ENCODE measurements at regions not wholly inside any gene's neighbourhood (a gene's known extent, or its start where the extent isn't known, plus 50 kb on each side); places are given as distances from the start of the nearest gene placed in this dataset.
"Not testable (repeated sequence)": the region's sequence is repeated elsewhere in the genome, so short reads cannot be mapped to it uniquely, and the experiment has no call there.

DNA sequence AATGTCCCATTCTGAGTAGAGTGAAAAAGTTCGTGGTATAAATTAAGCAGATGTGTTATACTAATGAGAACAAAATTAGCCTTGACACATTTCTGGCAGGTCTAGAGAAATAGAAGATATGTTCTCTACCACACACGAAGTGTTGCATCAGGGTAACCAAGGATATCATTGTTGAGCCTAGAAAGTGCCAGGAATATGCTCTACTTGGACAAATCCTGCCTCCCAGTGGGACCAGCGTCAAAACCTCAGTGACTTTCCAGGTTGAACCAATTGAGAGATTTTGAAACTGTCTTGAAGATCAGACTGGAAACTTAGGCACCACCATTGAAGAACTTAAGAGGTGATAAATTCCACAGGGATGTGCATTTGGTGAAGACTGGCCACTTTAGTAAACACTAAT lies 115.9 kb downstream of the HPGD start:
- H3K4me3 Mint-ChIP-seq = no peak overlapping the region
- no peak for DNase-seq (ENCODE audit: low spot score in 2 of 2)
- no peaks in the 10 kb centered on the region for H3K9me3 Mint-ChIP-seq
- no peak for ATAC-seq
- H3K4me1 Mint-ChIP-seq = no peaks in the 10 kb centered on the region
- H3K36me3 Mint-ChIP-seq = no peaks in the 10 kb centered on the region
- no peak overlapping the region for H3K27ac Mint-ChIP-seq

DNA sequence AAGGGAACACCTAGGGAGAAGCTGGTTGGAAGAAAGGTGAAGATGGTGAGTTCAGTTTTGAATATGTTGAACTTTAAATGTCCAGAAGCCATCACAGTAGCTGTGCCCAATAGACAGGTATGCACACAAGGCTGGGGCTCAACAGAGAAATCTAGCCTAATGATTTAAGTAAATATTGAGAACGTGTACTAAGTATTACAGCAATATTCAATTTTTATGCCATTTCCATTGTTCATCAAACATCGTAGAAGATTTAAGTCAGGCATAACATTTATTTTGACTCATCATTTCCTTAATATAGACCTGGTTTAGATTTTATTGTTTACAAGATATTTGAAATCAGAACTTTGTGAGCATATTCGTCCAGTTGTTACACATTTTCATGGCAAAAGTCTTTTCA lies 116.4 kb downstream of the HPGD start:
- no peak overlapping the region for H3K27ac Mint-ChIP-seq

DNA sequence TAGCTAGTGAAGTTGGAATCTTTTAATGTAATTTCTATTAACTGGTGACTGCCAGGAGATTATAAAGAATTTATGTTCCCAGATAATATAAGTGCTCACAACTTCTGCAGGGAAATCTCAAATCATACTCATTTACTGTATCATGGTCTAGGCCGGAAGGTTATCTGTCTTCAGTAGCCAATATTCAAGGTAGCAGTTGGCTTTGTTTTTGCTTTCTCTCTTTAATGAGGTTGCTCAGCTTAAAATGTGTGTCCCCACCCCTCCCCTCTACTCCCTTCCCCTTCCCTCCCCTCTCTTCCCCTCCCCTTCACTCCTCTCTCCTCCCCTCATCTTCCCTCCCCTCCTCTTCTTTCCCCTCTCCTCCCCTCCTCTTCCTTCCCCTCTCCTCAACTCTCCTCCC lies 117.6 kb downstream of the HPGD start:
- no peaks in the 10 kb centered on the region for H3K36me3 Mint-ChIP-seq
- no peak overlapping the region for H3K27ac Mint-ChIP-seq
- H3K4me1 Mint-ChIP-seq = no peaks in the 10 kb centered on the region
- no peak overlapping the region for H3K4me3 Mint-ChIP-seq
- H3K9me3 Mint-ChIP-seq = no peaks in the 10 kb centered on the region
- DNase-seq (ENCODE audit: low spot score in 2 of 2) (no peak), ATAC-seq (no peak)

More for the DNA sequence above, 116.4 kb downstream of the HPGD start:
- no peaks in the 10 kb centered on the region for H3K4me1 Mint-ChIP-seq
- H3K4me3 Mint-ChIP-seq = no peak overlapping the region
- H3K9me3 Mint-ChIP-seq = no peaks in the 10 kb centered on the region
- no peaks in the 10 kb centered on the region for H3K36me3 Mint-ChIP-seq
- no peak for DNase-seq (ENCODE audit: low spot score in 2 of 2)
- no peak for ATAC-seq

DNA sequence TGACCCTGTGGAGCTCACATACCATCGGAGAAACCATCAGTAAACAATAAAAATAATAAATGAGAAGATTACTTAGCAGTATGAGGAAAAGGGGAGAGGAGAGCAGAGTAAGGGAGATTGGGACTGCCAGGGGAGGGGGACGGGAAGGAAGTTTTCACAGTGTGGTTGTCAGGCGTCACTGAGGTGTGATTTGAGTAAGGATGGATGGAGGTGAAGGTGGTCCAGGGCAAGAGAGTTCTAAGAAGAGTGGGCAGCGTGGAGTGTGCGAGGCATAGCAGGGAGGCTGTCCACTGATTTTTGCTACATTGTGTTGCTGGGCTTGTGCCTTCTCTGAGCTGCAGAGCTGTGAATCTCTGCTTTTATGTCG lies 119.1 kb downstream of the HPGD start:
- H3K36me3 Mint-ChIP-seq = no peaks in the 10 kb centered on the region
- H3K9me3 Mint-ChIP-seq = no peaks in the 10 kb centered on the region
- DNase-seq (ENCODE audit: low spot score in 2 of 2) (no peak), ATAC-seq (no peak)
- no peak overlapping the region for H3K4me3 Mint-ChIP-seq
- no peaks in the 10 kb centered on the region for H3K4me1 Mint-ChIP-seq
- no peak overlapping the region for H3K27ac Mint-ChIP-seq

DNA sequence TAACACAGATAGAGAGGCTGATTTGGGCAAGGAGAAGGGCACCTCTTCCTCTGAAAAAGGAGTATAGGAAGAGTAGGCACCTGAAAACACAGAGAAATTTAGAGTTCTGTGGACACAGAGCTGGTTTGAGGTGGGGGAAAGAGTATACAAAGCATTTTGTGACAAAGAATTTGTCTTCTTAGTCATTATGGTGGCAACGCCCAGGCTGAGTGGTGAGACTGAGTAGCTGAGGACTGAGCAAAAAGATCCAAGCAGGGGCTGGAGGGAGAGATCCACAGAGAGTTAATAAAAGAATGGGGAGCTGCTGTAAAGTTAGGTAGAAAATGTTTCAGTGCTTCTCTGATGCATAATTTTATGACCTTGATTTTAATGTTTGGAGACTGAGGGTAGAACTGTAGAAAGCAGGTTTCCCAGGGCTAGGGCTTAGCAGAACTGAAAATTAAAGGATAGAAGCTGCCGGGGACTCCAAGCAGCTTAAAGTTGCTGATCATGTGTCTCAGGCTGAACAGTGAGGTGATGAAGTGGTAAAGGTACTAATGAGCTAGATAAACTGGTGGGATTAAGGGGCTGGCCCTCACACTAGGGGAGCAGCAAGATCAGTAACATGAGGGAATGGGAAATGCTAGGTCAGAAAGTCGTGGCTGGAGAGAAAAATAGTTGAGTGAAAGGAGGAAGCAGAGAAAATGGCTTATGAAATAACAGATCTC lies 118.9 kb downstream of the CEP44 start:
- ATAC-seq (peak; percentile 68), DNase-seq (ENCODE audit: low spot score in 2 of 2) (no peak)
- Mint-ChIP-seq H3K36me3 (no peaks in the 10 kb centered on the region), H3K4me1 (no peaks in the 10 kb centered on the region), H3K9me3 (no peaks in the 10 kb centered on the region), H3K4me3 (no peak overlapping the region), H3K27ac (no peak overlapping the region)

DNA sequence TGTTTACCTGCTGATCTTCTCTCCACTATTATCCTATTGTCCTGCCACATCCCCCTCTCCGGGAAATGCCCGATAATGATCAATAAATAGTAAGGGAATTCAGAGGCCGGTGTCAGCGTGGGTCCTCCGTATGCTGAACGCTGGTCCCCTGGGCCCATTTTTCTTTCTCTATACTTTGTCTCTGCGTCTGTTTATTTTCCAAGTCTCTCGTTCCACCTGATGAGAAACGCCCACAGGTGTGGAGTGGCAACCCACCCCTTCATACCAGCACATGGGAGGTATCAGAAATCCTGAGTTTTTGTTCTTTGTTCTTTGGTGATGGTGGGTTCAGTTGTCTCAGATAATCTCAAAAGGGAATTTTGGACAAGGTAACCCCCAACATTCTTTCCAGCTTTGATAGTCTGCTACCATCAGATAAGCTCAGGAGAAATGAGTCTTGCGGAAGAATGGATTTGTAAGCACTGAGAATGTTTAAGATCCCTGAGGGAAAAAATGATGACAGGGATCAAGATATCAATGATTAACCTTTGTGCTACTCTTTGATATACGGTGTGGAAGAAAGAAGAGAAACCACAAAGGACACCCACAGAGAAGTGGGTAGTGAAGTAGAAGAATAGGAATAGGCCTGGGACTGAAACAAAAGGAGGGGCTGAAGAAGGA lies 117.9 kb downstream of the CEP44 start:
- no peaks in the 10 kb centered on the region for H3K4me1 Mint-ChIP-seq

DNA sequence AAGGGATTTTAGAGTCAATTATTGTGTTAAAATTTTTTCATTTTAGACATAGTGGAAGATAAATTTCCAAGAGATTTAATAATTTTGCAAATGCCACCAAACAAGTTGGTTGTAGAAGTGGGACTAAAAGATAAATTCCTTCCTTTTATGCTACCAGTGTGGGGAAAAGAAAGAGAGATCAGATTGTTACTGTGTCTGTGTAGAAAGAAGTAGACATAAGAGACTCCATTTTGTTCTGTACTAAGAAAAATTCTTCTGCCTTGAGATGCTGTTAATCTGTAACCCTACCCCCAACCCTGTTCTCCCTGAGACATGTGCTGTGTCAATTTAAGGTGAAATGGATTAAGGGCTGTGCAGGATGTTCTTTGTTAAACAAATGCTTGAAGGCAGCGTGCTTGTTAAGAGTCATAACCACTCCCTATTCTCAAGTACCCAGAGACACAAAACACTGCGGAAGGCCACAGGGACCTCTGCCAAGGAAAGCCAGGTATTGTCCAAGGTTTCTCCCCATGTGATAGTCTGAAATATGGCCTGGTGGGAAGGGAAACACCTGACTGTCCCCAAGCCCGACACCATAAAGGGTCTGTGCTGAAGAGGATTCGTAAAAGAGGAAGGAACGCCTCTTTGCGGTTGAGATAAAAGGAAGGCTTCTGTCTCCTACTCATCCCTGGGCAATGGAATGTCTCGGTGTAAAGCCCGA lies 117.0 kb downstream of the CEP44 start:
- H3K4me1 Mint-ChIP-seq; H3K36me3 Mint-ChIP-seq; H3K4me3 Mint-ChIP-seq; H3K9me3 Mint-ChIP-seq; ATAC-seq; H3K27ac Mint-ChIP-seq; DNase-seq (ENCODE audit: low spot score in 2 of 2): not testable (repeated sequence)

More for the DNA sequence above, 117.9 kb downstream of the CEP44 start:
- Mint-ChIP-seq H3K4me3 (no peak overlapping the region), H3K9me3 (no peaks in the 10 kb centered on the region), H3K36me3 (no peaks in the 10 kb centered on the region), H3K27ac (no peak overlapping the region)
- DNase-seq (ENCODE audit: low spot score in 2 of 2) = no peak
- no peak for ATAC-seq

DNA sequence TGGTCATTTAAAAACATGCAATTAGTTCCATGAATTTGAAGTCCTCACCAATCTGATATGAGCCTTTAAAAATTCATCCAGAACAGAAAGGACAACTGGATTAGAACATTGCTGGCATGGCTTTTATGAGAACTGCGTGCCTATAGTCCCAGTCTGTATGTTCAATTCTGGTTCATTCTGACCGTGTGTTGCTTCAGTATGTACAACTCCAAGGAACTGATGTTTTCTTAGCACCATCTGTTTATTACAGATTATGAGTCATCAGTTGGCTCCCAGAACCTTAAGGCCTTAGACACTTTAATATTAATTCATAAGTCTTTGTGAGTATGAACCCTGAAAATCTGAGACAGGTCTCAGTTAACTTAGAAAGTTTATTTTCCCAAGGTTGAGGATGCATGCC lies 115.0 kb downstream of the CEP44 start:
- Mint-ChIP-seq H3K4me3 (no peak overlapping the region), H3K27ac (no peak overlapping the region), H3K36me3 (no peaks in the 10 kb centered on the region), H3K4me1 (no peaks in the 10 kb centered on the region), H3K9me3 (peaks cover 3% of the 10 kb centered on the region)
- no peak for DNase-seq (ENCODE audit: low spot score in 2 of 2)
- ATAC-seq = no peak

DNA sequence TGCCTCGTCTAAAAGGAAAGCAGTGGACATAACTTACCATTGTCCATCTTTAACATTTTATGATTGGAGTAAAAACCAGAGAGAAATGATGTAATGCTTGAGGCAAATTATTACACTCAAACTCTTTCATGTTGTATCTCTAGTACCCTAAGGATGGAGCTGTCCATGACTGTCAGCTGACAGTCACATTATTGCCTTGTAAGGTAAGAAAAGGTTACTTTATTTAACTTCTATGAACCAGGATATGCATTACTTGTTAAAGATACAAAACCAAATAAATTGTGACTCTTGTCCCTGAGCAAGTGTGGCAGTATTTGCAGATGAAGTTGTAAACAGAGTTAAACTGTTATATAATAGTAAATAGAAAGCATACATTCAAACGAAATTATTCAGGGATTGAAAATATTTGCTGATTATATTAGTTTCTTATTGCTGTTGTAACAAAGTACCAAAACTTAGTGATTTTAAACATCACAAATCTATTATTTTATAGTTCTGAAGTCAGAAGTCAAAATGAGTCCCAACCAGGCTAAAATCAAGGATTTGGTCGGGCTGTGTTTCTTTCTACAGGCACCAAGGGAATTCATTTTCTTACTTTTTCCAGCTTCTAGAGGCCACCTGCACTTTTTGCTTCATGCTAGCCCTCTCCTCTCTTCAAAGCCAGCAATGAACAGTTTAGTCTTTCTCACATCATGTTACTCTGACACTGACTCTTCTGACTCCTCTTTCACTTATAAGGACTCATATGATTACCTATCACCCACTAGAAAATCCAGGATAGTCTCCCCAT lies 113.8 kb downstream of the CEP44 start:
- no peaks in the 10 kb centered on the region for H3K36me3 Mint-ChIP-seq
- peaks cover 3% of the 10 kb centered on the region for H3K9me3 Mint-ChIP-seq
- DNase-seq (ENCODE audit: low spot score in 2 of 2) (no peak), ATAC-seq (peak; percentile 24)
- no peak overlapping the region for H3K4me3 Mint-ChIP-seq
- no peak overlapping the region for H3K27ac Mint-ChIP-seq
- H3K4me1 Mint-ChIP-seq = no peaks in the 10 kb centered on the region

DNA sequence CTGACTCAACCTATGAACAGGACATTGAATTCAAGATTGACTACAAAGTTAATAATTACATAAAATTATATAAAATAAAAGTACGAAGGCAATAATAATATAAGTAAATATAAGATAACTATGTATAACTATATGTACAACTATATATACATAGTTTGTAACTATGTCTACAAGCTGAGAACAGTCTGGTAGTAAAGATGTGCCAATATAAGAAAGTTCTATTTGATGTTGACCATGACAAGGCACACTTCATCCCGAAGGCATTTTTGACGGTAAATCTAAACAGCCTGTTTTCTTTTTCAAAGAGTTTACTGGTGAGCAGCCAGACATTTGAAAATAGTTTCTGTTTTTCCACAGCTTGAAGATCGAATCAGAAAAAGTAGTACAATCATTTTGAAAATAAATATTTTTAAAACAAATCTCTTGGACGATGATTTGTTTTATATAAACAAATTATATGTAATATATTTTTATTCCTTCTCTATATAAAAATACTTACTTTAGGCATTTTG lies 112.9 kb downstream of the CEP44 start:
- H3K4me3 Mint-ChIP-seq = no peak overlapping the region
- no peaks in the 10 kb centered on the region for H3K36me3 Mint-ChIP-seq
- peaks cover 3% of the 10 kb centered on the region for H3K9me3 Mint-ChIP-seq
- H3K27ac Mint-ChIP-seq = no peak overlapping the region
- H3K4me1 Mint-ChIP-seq = no peaks in the 10 kb centered on the region
- DNase-seq (ENCODE audit: low spot score in 2 of 2) (no peak), ATAC-seq (no peak)

DNA sequence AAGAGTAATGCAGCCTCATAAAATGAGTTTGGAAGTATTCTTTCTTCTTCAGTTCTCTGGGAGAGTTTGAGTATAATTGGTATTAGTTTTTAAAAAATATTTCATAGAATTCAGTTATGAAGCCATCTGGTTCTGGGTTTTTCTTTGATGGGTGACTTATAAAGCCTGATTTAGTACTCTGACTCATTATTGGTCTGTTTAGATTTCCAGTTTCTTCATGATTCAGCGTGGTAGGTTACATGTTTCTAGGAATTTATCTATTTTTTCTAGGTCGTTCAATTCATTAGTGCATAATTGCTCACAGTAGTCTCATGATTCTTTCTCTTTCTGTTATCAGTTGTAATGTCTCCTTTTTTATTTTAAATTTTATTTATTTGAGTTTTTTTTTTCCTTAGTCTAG lies 111.2 kb downstream of the CEP44 start:
- peaks cover 3% of the 10 kb centered on the region for H3K9me3 Mint-ChIP-seq
- no peaks in the 10 kb centered on the region for H3K4me1 Mint-ChIP-seq
- H3K36me3 Mint-ChIP-seq = no peaks in the 10 kb centered on the region
- peak overlapping the region; percentile 28 for H3K4me3 Mint-ChIP-seq
- peak overlapping the region; percentile 63 for H3K27ac Mint-ChIP-seq
- peak; percentile 97 for ATAC-seq
- no peak for DNase-seq (ENCODE audit: low spot score in 2 of 2)

DNA sequence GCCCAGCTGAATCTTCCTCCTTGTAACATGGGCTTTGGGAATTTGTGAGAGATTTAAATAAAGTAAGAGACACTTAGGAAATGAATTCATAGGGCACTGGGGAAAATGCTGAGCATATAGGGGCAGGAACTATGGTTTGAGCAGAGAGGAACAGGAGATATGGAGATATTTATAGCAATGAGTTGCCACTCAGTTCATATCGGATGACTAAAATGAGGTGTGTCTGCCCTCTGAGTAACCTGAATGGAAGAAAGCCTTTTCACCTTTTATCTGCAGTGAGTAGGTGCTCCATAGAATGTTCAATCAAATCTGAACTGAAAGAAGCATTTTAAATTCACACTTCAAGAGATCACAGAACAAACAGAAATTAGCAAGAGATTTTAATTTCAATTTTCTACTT lies 105.7 kb downstream of the CEP44 start:
- Mint-ChIP-seq H3K9me3 (no peaks in the 10 kb centered on the region), H3K4me3 (no peak overlapping the region), H3K36me3 (no peaks in the 10 kb centered on the region), H3K27ac (no peak overlapping the region), H3K4me1 (no peaks in the 10 kb centered on the region)
- peak; percentile 54 for ATAC-seq
- DNase-seq (ENCODE audit: low spot score in 2 of 2) = no peak

DNA sequence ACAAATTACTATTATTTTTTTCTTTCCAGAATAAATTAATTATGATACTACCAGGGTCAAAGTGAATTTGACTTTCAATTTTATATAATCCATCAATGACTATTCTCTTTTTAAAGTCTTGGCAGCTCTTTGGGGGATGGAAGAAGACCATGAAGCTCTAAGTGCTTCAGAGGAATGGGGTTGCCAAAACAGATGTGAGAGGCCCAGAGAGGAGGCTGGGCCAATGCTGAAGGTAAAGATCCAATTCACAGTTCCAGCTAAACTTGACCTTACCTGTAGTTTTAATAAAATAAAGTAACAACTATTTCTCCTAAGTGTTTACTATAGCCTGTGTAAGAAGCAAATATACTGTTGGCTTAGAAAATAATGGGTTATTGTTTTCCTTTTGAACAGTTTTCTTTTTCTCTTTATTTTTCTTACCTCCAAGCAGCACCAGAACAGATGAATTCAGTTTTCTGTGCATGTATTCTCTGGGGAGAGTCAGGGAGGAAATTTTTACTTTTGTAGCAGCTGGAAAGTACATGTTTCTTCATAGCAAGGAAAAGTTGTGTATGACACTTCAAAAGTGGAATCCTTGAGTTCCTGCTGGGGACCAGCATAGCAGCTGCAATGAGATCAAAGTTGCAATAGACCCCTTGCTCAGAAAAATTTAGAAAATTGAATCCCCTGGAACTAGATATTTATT lies 104.9 kb downstream of the CEP44 start:
- no peak for DNase-seq (ENCODE audit: low spot score in 2 of 2)

DNA sequence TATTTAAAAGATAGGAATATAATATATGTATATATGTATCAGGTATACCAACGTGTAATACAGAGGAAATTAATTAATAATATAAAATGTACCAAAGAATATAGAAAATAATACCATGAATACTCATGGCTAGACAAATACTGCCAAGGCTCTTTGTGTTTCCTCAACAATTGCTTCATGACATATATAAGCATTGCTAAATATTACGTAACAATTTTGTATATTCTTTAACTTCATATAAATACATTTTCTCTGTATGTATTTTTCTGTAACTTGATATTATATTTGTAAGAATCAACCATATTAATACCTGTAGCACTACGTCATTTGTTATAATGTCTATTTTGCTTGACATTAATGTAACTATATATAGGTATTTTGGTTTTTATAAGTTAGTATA lies 104.0 kb downstream of the CEP44 start:
- Mint-ChIP-seq H3K4me3 (no peak overlapping the region), H3K27ac (no peak overlapping the region), H3K36me3 (no peaks in the 10 kb centered on the region), H3K4me1 (no peaks in the 10 kb centered on the region), H3K9me3 (no peaks in the 10 kb centered on the region)
- DNase-seq (ENCODE audit: low spot score in 2 of 2) (no peak), ATAC-seq (no peak)

More for the DNA sequence above, 104.9 kb downstream of the CEP44 start:
- H3K27ac Mint-ChIP-seq = no peak overlapping the region
- H3K36me3 Mint-ChIP-seq = no peaks in the 10 kb centered on the region
- no peak for ATAC-seq
- H3K9me3 Mint-ChIP-seq = no peaks in the 10 kb centered on the region
- H3K4me3 Mint-ChIP-seq = no peak overlapping the region
- no peaks in the 10 kb centered on the region for H3K4me1 Mint-ChIP-seq

DNA sequence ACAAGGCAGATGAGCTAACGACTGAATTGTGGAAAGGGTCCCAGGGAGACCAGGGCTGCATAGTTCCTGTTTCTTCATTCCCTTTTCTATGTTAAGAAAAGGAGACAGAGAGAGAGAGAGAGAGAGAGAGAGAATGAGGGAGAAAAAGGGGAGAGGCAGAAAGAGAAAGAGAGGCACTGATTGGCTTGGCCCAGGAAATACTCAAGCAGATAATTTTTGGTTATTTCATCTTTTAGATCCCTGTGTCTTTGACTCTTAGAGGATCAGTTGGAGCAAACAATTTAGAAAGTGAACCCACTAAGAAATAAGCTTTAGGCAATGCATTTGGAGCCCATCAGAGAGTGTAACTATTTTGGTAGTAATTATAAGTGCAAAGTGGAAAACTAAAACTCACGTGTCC lies 103.4 kb downstream of the CEP44 start:
- no peak overlapping the region for H3K27ac Mint-ChIP-seq
- no peaks in the 10 kb centered on the region for H3K4me1 Mint-ChIP-seq
- ATAC-seq = no peak
- no peaks in the 10 kb centered on the region for H3K9me3 Mint-ChIP-seq
- DNase-seq (ENCODE audit: low spot score in 2 of 2) = no peak
- no peaks in the 10 kb centered on the region for H3K36me3 Mint-ChIP-seq
- no peak overlapping the region for H3K4me3 Mint-ChIP-seq
